Hematopoietic multipotent progenitor cell treated with erythropoietin and hydrocortisone succinate and interleukin-3 and kit ligand, for 4 days (in vitro differentiated cells): ENCODE measurements at regions not wholly inside any gene's neighbourhood (a gene's known extent, or its start where the extent isn't known, plus 50 kb on each side); places are given as distances from the start of the nearest gene placed in this dataset.

Experiments
- DNase-seq: peaks from one replicate; pipeline ENCODE4 v3.0.0-alpha.2; 2015

- DNase-seq, result no peak
Observed at GRCh38 chr9:107213080-107213479, 70.0 kb upstream of the RAD23B start.

- peak; percentile 34 for DNase-seq
Observed at GRCh38 chr9:107213561-107214028, 69.5 kb upstream of the RAD23B start.

- DNase-seq, result no peak
Observed at GRCh38 chr9:107214381-107214780, 68.7 kb upstream of the RAD23B start.

- no peak for DNase-seq
Observed at GRCh38 chr9:107214915-107215314, 68.2 kb upstream of the RAD23B start.

- DNase-seq, result peak; percentile 46
Observed at GRCh38 chr9:107215381-107215780, 67.7 kb upstream of the RAD23B start.

GRCh38 chr9:107216329-107216728 lies 66.8 kb upstream of the RAD23B start:
- DNase-seq, result no peak

- no peak for DNase-seq
Observed at GRCh38 chr9:107218829-107219485, 64.1 kb upstream of the RAD23B start.

GRCh38 chr9:107219486-107220077 lies 63.5 kb upstream of the RAD23B start:
- DNase-seq, result no peak

GRCh38 chr9:107221321-107221720 lies 61.8 kb upstream of the RAD23B start:
- no peak for DNase-seq

GRCh38 chr9:107222020-107222522 lies 61.0 kb upstream of the RAD23B start:
- DNase-seq, result no peak

GRCh38 chr9:107223381-107223780 lies 59.7 kb upstream of the RAD23B start:
- DNase-seq, result no peak

GRCh38 chr9:107224252-107224651 lies 58.8 kb upstream of the RAD23B start:
- no peak for DNase-seq

- DNase-seq, result no peak
Observed at GRCh38 chr9:107226421-107226820, 56.7 kb upstream of the RAD23B start.

GRCh38 chr9:107227774-107228173 lies 55.3 kb upstream of the RAD23B start:
- DNase-seq, result no peak

- no peak for DNase-seq
Observed at GRCh38 chr9:107228496-107229039, 54.5 kb upstream of the RAD23B start.

- no peak for DNase-seq
Observed at GRCh38 chr9:107229241-107229741, 53.8 kb upstream of the RAD23B start.
